Astrocyte (in vitro differentiated cells and primary cell): ENCODE measurements at regions not wholly inside any gene's neighbourhood (a gene's known extent, or its start where the extent isn't known, plus 50 kb on each side); places are given as distances from the start of the nearest gene placed in this dataset.
"Not testable (repeated sequence)": the region's sequence is repeated elsewhere in the genome, so short reads cannot be mapped to it uniquely, and the experiment has no call there.

Experiments
- EZH2 ChIP-seq: IDR thresholded peaks from 2 replicates; pipeline ENCODE4 v1.6.1; 2012; ENCODE audit warnings: mild to moderate bottlenecking, low read length, inconsistent platforms; ENCODE audit not compliant: insufficient read depth
- TF ChIP-seq, protein P1 (sequence below): IDR thresholded peaks from 2 replicates; pipeline ENCODE4 v1.5.1; 2011; ENCODE audit warnings: low read depth, mild to moderate bottlenecking, inconsistent platforms, low read length, moderate library complexity; ENCODE audit not compliant: insufficient read depth

DNA sequence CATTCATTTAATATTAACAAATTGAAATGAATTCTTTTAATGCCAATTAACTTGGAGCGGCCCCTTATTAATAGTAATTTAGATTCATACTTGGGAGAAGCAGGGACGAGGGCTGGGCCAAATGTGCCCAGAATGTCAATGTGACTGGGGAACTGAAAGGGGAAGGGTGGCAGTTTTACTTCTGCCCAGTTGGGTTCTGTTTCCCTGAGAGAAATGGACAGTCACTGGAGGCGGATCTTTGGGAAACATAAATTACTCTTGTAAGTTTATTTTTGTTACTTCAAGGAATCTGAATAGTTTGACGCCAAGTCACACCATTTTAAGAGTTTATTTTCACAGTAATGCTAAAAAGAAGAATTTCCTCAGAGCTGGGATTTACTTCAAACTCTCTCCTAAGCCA lies 432.1 kb downstream of the CNTNAP3B start:
- TF ChIP-seq, protein P1, sequence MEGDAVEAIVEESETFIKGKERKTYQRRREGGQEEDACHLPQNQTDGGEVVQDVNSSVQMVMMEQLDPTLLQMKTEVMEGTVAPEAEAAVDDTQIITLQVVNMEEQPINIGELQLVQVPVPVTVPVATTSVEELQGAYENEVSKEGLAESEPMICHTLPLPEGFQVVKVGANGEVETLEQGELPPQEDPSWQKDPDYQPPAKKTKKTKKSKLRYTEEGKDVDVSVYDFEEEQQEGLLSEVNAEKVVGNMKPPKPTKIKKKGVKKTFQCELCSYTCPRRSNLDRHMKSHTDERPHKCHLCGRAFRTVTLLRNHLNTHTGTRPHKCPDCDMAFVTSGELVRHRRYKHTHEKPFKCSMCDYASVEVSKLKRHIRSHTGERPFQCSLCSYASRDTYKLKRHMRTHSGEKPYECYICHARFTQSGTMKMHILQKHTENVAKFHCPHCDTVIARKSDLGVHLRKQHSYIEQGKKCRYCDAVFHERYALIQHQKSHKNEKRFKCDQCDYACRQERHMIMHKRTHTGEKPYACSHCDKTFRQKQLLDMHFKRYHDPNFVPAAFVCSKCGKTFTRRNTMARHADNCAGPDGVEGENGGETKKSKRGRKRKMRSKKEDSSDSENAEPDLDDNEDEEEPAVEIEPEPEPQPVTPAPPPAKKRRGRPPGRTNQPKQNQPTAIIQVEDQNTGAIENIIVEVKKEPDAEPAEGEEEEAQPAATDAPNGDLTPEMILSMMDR, result not testable (repeated sequence)
- not testable (repeated sequence) for TF ChIP-seq EZH2
